Stimulated activated naive CD8-positive, alpha-beta T cell treated with anti-CD3 and anti-CD28 coated beads, Interleukin-15, Interleukin-2, amounts not matched to agents 100 ng/mL and 50 ng/mL, for 24 hours (primary cell): ENCODE measurements at regions not wholly inside any gene's neighbourhood (a gene's known extent, or its start where the extent isn't known, plus 50 kb on each side); places are given as distances from the start of the nearest gene placed in this dataset.

Source experiments
- H3K27ac Mint-ChIP-seq: one replicate; pipeline ENCODE4 v1.8.0; 2021; ENCODE audit warnings: mild to moderate bottlenecking, mixed read lengths
- H3K27me3 Mint-ChIP-seq: one replicate; pipeline ENCODE4 v1.8.0; 2021; ENCODE audit warnings: mixed read lengths
- H3K36me3 Mint-ChIP-seq: one replicate; pipeline ENCODE4 v1.8.0; 2021; ENCODE audit warnings: low read depth, mixed read lengths
- H3K4me1 Mint-ChIP-seq: one replicate; pipeline ENCODE4 v1.8.0; 2021; ENCODE audit warnings: low read depth, mixed read lengths
- H3K4me3 Mint-ChIP-seq: one replicate; pipeline ENCODE4 v1.8.0; 2021; ENCODE audit warnings: mild to moderate bottlenecking, mixed read lengths
- H3K9me3 Mint-ChIP-seq: one replicate; pipeline ENCODE4 v1.8.0; 2021; ENCODE audit warnings: mixed read lengths

GRCh38 chr15:69742361-69742760 is 289.7 kb downstream of the RPLP1 start:
- no peaks in the 10 kb centered on the region for H3K36me3 Mint-ChIP-seq
- no peak overlapping the region for H3K27ac Mint-ChIP-seq
- H3K27me3 Mint-ChIP-seq = peaks cover 26% of the 10 kb centered on the region
- peaks cover 7% of the 10 kb centered on the region for H3K9me3 Mint-ChIP-seq
- peaks cover 29% of the 10 kb centered on the region for H3K4me1 Mint-ChIP-seq
- H3K4me3 Mint-ChIP-seq = no peak overlapping the region

- no peak overlapping the region for H3K4me3 Mint-ChIP-seq
- H3K27me3 Mint-ChIP-seq = peaks cover 27% of the 10 kb centered on the region
- H3K27ac Mint-ChIP-seq = no peak overlapping the region
- H3K9me3 Mint-ChIP-seq = peaks cover 7% of the 10 kb centered on the region
- no peaks in the 10 kb centered on the region for H3K36me3 Mint-ChIP-seq
- H3K4me1 Mint-ChIP-seq = peaks cover 31% of the 10 kb centered on the region
Observed at GRCh38 chr15:69743091-69743490, 290.5 kb downstream of the RPLP1 start.

GRCh38 chr15:69744391-69745162 is 292.0 kb downstream of the RPLP1 start:
- H3K4me3 Mint-ChIP-seq = no peak overlapping the region

GRCh38 chr15:69747193-69747592 is 294.6 kb downstream of the RPLP1 start:
- Mint-ChIP-seq H3K27me3 (peaks cover 32% of the 10 kb centered on the region), H3K4me1 (peaks cover 56% of the 10 kb centered on the region), H3K4me3 (no peak overlapping the region), H3K36me3 (no peaks in the 10 kb centered on the region), H3K9me3 (no peaks in the 10 kb centered on the region), H3K27ac (no peak overlapping the region)

More at GRCh38 chr15:69744391-69745162, 292.0 kb downstream of the RPLP1 start:
- Mint-ChIP-seq H3K27ac (no peak overlapping the region), H3K9me3 (peaks cover 7% of the 10 kb centered on the region), H3K27me3 (peaks cover 30% of the 10 kb centered on the region), H3K4me1 (peaks cover 39% of the 10 kb centered on the region), H3K36me3 (no peaks in the 10 kb centered on the region)

GRCh38 chr15:69748131-69748530 is 295.5 kb downstream of the RPLP1 start:
- peaks cover 6% of the 10 kb centered on the region for H3K36me3 Mint-ChIP-seq
- H3K4me3 Mint-ChIP-seq = no peak overlapping the region
- H3K4me1 Mint-ChIP-seq = peaks cover 54% of the 10 kb centered on the region
- H3K9me3 Mint-ChIP-seq = peaks cover 6% of the 10 kb centered on the region
- H3K27ac Mint-ChIP-seq = no peak overlapping the region
- H3K27me3 Mint-ChIP-seq = peaks cover 37% of the 10 kb centered on the region

GRCh38 chr15:69748576-69749185 is 296.1 kb downstream of the RPLP1 start:
- Mint-ChIP-seq H3K4me3 (no peak overlapping the region), H3K27ac (no peak overlapping the region), H3K36me3 (peaks cover 11% of the 10 kb centered on the region), H3K27me3 (peaks cover 41% of the 10 kb centered on the region), H3K9me3 (peaks cover 10% of the 10 kb centered on the region), H3K4me1 (peaks cover 54% of the 10 kb centered on the region)

GRCh38 chr15:69749274-69749673 is 296.7 kb downstream of the RPLP1 start:
- Mint-ChIP-seq H3K9me3 (peaks cover 11% of the 10 kb centered on the region), H3K4me3 (no peak overlapping the region), H3K27ac (no peak overlapping the region), H3K27me3 (peaks cover 41% of the 10 kb centered on the region), H3K36me3 (peaks cover 16% of the 10 kb centered on the region), H3K4me1 (peaks cover 54% of the 10 kb centered on the region)

- no peak overlapping the region for H3K4me3 Mint-ChIP-seq
- H3K27ac Mint-ChIP-seq = no peak overlapping the region
- H3K27me3 Mint-ChIP-seq = peaks cover 41% of the 10 kb centered on the region
- H3K4me1 Mint-ChIP-seq = peaks cover 54% of the 10 kb centered on the region
- H3K36me3 Mint-ChIP-seq = peaks cover 21% of the 10 kb centered on the region
- H3K9me3 Mint-ChIP-seq = peaks cover 11% of the 10 kb centered on the region
Observed at GRCh38 chr15:69749797-69750196, 297.2 kb downstream of the RPLP1 start.

- Mint-ChIP-seq H3K4me3 (no peak overlapping the region), H3K36me3 (peaks cover 21% of the 10 kb centered on the region), H3K9me3 (peaks cover 11% of the 10 kb centered on the region), H3K27ac (no peak overlapping the region), H3K27me3 (peaks cover 41% of the 10 kb centered on the region), H3K4me1 (peaks cover 55% of the 10 kb centered on the region)
Observed at GRCh38 chr15:69750253-69750652, 297.6 kb downstream of the RPLP1 start.

- Mint-ChIP-seq H3K9me3 (peaks cover 11% of the 10 kb centered on the region), H3K36me3 (peaks cover 21% of the 10 kb centered on the region), H3K27ac (no peak overlapping the region), H3K4me1 (peaks cover 63% of the 10 kb centered on the region), H3K27me3 (peaks cover 35% of the 10 kb centered on the region), H3K4me3 (no peak overlapping the region)
Observed at GRCh38 chr15:69751147-69751546, 298.5 kb downstream of the RPLP1 start.

- H3K27me3 Mint-ChIP-seq = peaks cover 31% of the 10 kb centered on the region
- peaks cover 11% of the 10 kb centered on the region for H3K9me3 Mint-ChIP-seq
- H3K27ac Mint-ChIP-seq = no peak overlapping the region
- no peak overlapping the region for H3K4me3 Mint-ChIP-seq
- peaks cover 67% of the 10 kb centered on the region for H3K4me1 Mint-ChIP-seq
- peaks cover 21% of the 10 kb centered on the region for H3K36me3 Mint-ChIP-seq
Observed at GRCh38 chr15:69751566-69751965, 298.9 kb downstream of the RPLP1 start.

- Mint-ChIP-seq H3K4me1 (peaks cover 80% of the 10 kb centered on the region), H3K36me3 (peaks cover 22% of the 10 kb centered on the region), H3K4me3 (no peak overlapping the region), H3K27me3 (peaks cover 18% of the 10 kb centered on the region), H3K27ac (no peak overlapping the region), H3K9me3 (peaks cover 11% of the 10 kb centered on the region)
Observed at GRCh38 chr15:69753867-69754266, 301.2 kb downstream of the RPLP1 start.

GRCh38 chr15:69754313-69754712 is 301.7 kb downstream of the RPLP1 start:
- peaks cover 26% of the 10 kb centered on the region for H3K36me3 Mint-ChIP-seq
- peak overlapping the region; percentile 63 for H3K4me3 Mint-ChIP-seq
- H3K4me1 Mint-ChIP-seq = peaks cover 84% of the 10 kb centered on the region
- peak overlapping the region; percentile 3 for H3K27ac Mint-ChIP-seq
- peaks cover 11% of the 10 kb centered on the region for H3K9me3 Mint-ChIP-seq
- H3K27me3 Mint-ChIP-seq = peaks cover 15% of the 10 kb centered on the region

GRCh38 chr15:69755551-69756310 is 303.1 kb downstream of the RPLP1 start:
- Mint-ChIP-seq H3K4me3 (peak overlapping the region; percentile 63), H3K36me3 (peaks cover 34% of the 10 kb centered on the region), H3K9me3 (peaks cover 11% of the 10 kb centered on the region), H3K4me1 (peaks cover 87% of the 10 kb centered on the region), H3K27me3 (peaks cover 15% of the 10 kb centered on the region), H3K27ac (peak overlapping the region; percentile 91)

GRCh38 chr15:69756440-69756839 is 303.8 kb downstream of the RPLP1 start:
- Mint-ChIP-seq H3K4me3 (peak overlapping the region; percentile 50), H3K27me3 (peaks cover 15% of the 10 kb centered on the region), H3K9me3 (peaks cover 15% of the 10 kb centered on the region), H3K4me1 (peaks cover 88% of the 10 kb centered on the region), H3K27ac (peak overlapping the region; percentile 91), H3K36me3 (peaks cover 38% of the 10 kb centered on the region)
